Cardiac muscle cell (in vitro differentiated cells and primary cell): ENCODE measurements at regions not wholly inside any gene's neighbourhood (a gene's known extent, or its start where the extent isn't known, plus 50 kb on each side); places are given as distances from the start of the nearest gene placed in this dataset.
A peak's percentile ranks its signal among the peaks of the same experiment; 100 is the strongest.

ENCODE experiments used
- DNase-seq, 2 donors: peaks; one replicate each; pipeline versions ENCODE4 v3.0.0 to v3.0.0-alpha.2; 2010 to 2017; ENCODE audit warnings: low read depth in 1 of 2, low spot score in 1 of 2
- H3K27ac ChIP-seq: fragments of 200-600 bp; sonication (generic); 2 replicates; pipeline ENCODE4 v1.5.1; 2016
- H3K27me3 ChIP-seq: fragments of 200-600 bp; sonication (generic); 2 replicates; pipeline ENCODE4 v1.6.0; 2016; ENCODE audit warnings: control low read depth
- H3K36me3 ChIP-seq: fragments of 200-600 bp; sonication (generic); 2 replicates; pipeline ENCODE4 v1.5.1; 2016; ENCODE audit warnings: control low read depth
- H3K4me1 ChIP-seq: fragments of 200-600 bp; sonication (generic); 2 replicates; pipeline ENCODE4 v1.8.1; 2017; ENCODE audit warnings: low read depth, mild to moderate bottlenecking, mixed run types
- H3K4me3 ChIP-seq: fragments of 200-600 bp; sonication (generic); 2 replicates; pipeline ENCODE4 v1.5.1; 2016; ENCODE audit warnings: mild to moderate bottlenecking
- H3K9me3 ChIP-seq: fragments of 200-600 bp; sonication (generic); 2 replicates; pipeline ENCODE4 v1.5.1; 2017; ENCODE audit warnings: low read depth, mild to moderate bottlenecking, control low read depth
- TF ChIP-seq, protein P1 (sequence below): IDR thresholded peaks from 2 replicates; pipeline ENCODE4 v1.5.1; 2012; ENCODE audit warnings: low read depth, mild to moderate bottlenecking, low read length

DNA sequence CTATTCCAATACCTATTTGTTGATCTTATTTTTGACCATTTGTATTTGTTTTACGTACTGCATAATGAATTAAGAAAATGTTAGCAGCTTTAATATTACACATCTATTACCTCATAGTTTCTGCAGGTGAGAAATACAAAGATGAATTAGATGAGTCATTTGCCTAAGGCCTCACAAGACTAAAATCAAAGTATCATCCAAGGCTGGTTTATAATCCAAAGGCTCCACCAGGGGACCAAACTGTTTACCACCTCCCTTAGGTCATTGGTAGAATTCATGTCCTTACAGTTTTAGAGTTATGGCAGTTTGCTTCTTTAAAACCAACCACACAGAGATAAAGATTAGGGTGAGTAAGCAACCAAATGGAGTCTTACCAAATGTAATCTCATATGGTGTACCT is 848.1 kb downstream of the SLITRK6 start:
- TF ChIP-seq, protein P1, sequence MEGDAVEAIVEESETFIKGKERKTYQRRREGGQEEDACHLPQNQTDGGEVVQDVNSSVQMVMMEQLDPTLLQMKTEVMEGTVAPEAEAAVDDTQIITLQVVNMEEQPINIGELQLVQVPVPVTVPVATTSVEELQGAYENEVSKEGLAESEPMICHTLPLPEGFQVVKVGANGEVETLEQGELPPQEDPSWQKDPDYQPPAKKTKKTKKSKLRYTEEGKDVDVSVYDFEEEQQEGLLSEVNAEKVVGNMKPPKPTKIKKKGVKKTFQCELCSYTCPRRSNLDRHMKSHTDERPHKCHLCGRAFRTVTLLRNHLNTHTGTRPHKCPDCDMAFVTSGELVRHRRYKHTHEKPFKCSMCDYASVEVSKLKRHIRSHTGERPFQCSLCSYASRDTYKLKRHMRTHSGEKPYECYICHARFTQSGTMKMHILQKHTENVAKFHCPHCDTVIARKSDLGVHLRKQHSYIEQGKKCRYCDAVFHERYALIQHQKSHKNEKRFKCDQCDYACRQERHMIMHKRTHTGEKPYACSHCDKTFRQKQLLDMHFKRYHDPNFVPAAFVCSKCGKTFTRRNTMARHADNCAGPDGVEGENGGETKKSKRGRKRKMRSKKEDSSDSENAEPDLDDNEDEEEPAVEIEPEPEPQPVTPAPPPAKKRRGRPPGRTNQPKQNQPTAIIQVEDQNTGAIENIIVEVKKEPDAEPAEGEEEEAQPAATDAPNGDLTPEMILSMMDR, result no peak
- Histone ChIP-seq H3K27ac (no peak overlapping the region), H3K4me3 (no peak overlapping the region), H3K36me3 (no peaks in the 10 kb centered on the region), H3K27me3 (no peaks in the 10 kb centered on the region), H3K9me3 (no peaks in the 10 kb centered on the region), H3K4me1 (no peaks in the 10 kb centered on the region)
- no peak for DNase-seq

DNA sequence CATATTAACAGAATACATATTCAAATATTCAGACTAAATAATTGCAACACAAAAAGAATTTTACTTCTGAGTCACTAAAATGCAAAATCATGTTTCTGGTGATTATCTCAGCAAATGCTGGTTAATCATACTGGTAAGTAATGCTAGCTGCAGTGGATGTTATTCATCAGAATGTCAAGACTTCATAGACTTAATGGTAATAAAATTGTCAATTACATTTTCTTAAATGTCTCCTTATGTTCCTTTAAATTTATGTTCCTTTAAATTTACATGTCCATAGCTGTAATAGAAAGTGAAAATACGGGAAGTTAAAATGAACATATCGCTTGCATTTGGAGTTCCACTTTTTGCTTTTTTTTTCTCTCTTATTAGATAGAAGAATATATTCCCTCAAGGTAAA is 853.0 kb downstream of the SLITRK6 start:
- Histone ChIP-seq H3K27ac (no peak overlapping the region), H3K9me3 (no peaks in the 10 kb centered on the region), H3K4me3 (no peak overlapping the region), H3K27me3 (no peaks in the 10 kb centered on the region), H3K36me3 (no peaks in the 10 kb centered on the region), H3K4me1 (no peaks in the 10 kb centered on the region)
- no peak for DNase-seq
- TF ChIP-seq, protein P1, result no peak

- Histone ChIP-seq H3K4me3 (no peak overlapping the region), H3K27ac (no peak overlapping the region), H3K9me3 (no peaks in the 10 kb centered on the region), H3K4me1 (no peaks in the 10 kb centered on the region), H3K27me3 (no peaks in the 10 kb centered on the region), H3K36me3 (no peaks in the 10 kb centered on the region)
- DNase-seq, result no peak
- TF ChIP-seq, protein P1, result no peak
Observed at GRCh38 chr13:84940798-84941197, 858.4 kb downstream of the SLITRK6 start.

GRCh38 chr13:84940167-84940566 is 859.1 kb downstream of the SLITRK6 start:
- H3K9me3 ChIP-seq, result no peaks in the 10 kb centered on the region
- DNase-seq, result no peak

GRCh38 chr13:84934911-84935310 is 864.3 kb downstream of the SLITRK6 start:
- no peaks in the 10 kb centered on the region for H3K36me3 ChIP-seq
- no peaks in the 10 kb centered on the region for H3K27me3 ChIP-seq
- no peak overlapping the region for H3K4me3 ChIP-seq
- H3K9me3 ChIP-seq, result no peaks in the 10 kb centered on the region
- no peaks in the 10 kb centered on the region for H3K4me1 ChIP-seq
- H3K27ac ChIP-seq, result no peak overlapping the region
- peak in 1 of 2 donors; percentile 3 for DNase-seq
- TF ChIP-seq, protein P1, result no peak

More at GRCh38 chr13:84940167-84940566, 859.1 kb downstream of the SLITRK6 start:
- TF ChIP-seq, protein P1, result no peak
- Histone ChIP-seq H3K27me3 (no peaks in the 10 kb centered on the region), H3K4me3 (no peak overlapping the region), H3K36me3 (no peaks in the 10 kb centered on the region), H3K4me1 (no peaks in the 10 kb centered on the region), H3K27ac (no peak overlapping the region)

DNA sequence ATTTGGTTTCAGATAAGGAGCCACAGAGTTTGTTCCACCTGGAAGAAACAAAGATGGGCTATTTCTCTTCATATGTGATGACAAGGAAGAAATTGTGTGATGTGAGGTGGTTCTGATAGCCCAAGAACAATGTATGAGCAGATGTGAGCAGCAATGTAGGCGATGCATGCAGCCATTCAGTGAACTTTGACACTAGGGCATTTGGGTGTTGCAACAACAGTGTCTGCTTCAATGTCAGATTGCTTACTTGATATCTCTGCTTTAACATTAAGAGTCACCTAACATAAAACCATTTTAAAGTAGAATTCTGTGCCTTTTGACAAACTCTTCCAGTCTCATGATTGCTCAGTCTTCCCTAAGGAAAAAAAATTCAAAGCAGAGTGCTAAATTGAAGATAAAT is 865.4 kb downstream of the SLITRK6 start:
- H3K36me3 ChIP-seq, result no peaks in the 10 kb centered on the region
- no peaks in the 10 kb centered on the region for H3K27me3 ChIP-seq
- no peak for DNase-seq
- no peaks in the 10 kb centered on the region for H3K9me3 ChIP-seq
- TF ChIP-seq, protein P1, result no peak
- H3K27ac ChIP-seq, result no peak overlapping the region
- H3K4me1 ChIP-seq, result no peaks in the 10 kb centered on the region
- no peak overlapping the region for H3K4me3 ChIP-seq
